Liver (tissue), 8 donors: ENCODE measurements at regions not wholly inside any gene's neighbourhood (a gene's known extent, or its start where the extent isn't known, plus 50 kb on each side); places are given as distances from the start of the nearest gene placed in this dataset.

Source experiments
- DNase-seq: peaks from one replicate; pipeline ENCODE4 v3.0.0-alpha.2; 2017; ENCODE audit warnings: low spot score
- H3K27ac ChIP-seq, 2 donors: one replicate each; pipeline ENCODE4 v1.7.0; 2013; ENCODE audit warnings: inconsistent platforms in 2 of 2, low read length in 2 of 2, control low read depth in 1 of 2, low read depth in 1 of 2, mild to moderate bottlenecking in 1 of 2
- H3K27me3 ChIP-seq, 4 donors: one replicate each; pipeline versions ENCODE4 v1.6.1 to v1.7.0; 2013; ENCODE audit warnings: low read length in 3 of 4, inconsistent platforms in 1 of 4, mild to moderate bottlenecking in 1 of 4, moderate library complexity in 1 of 4; ENCODE audit not compliant: control insufficient read depth in 4 of 4, insufficient read depth in 4 of 4
- H3K36me3 ChIP-seq, 4 donors: one replicate each; pipeline versions ENCODE4 v1.6.1 to v1.7.0; 2013; ENCODE audit warnings: low read length in 3 of 4, mild to moderate bottlenecking in 3 of 4, low read depth in 1 of 4, moderate library complexity in 1 of 4; ENCODE audit not compliant: control insufficient read depth in 4 of 4, insufficient read depth in 3 of 4
- H3K4me1 ChIP-seq, 4 donors: one replicate each; pipeline versions ENCODE4 v1.6.1 to v1.7.0; 2013; ENCODE audit warnings: low read length in 3 of 4, mild to moderate bottlenecking in 3 of 4, moderate library complexity in 1 of 4; ENCODE audit not compliant: control insufficient read depth in 4 of 4, insufficient read depth in 4 of 4
- H3K4me3 ChIP-seq, 3 donors: one replicate each; pipeline versions ENCODE4 v1.6.1 to v1.7.0; 2013; ENCODE audit warnings: low read length in 3 of 3, control low read depth in 1 of 3, low read depth in 1 of 3, mild to moderate bottlenecking in 1 of 3
- H3K9ac ChIP-seq, 2 donors: one replicate each; pipeline ENCODE4 v1.7.0; 2013; ENCODE audit warnings: low read length in 2 of 2, mild to moderate bottlenecking in 2 of 2, moderate library complexity in 2 of 2, control low read depth in 1 of 2, low read depth in 1 of 2
- H3K9me3 ChIP-seq, 4 donors: one replicate each; pipeline versions ENCODE4 v1.6.1 to v1.7.0; 2013; ENCODE audit warnings: low read length in 3 of 4; ENCODE audit not compliant: control insufficient read depth in 4 of 4
- EGR1 ChIP-seq, 2 donors: IDR thresholded peaks; 2 replicates each; pipeline ENCODE4 v1.6.1; 2016 to 2018; ENCODE audit warnings: antibody characterized with exemption in 2 of 2, low read depth in 2 of 2
- FOXA1 ChIP-seq: IDR thresholded peaks from 2 replicates; pipeline ENCODE4 v1.6.1; 2016; ENCODE audit warnings: antibody characterized with exemption
- FOXA2 ChIP-seq: IDR thresholded peaks from 2 replicates; pipeline ENCODE4 v1.6.1; 2016; ENCODE audit warnings: antibody characterized with exemption
- GABPA ChIP-seq, 2 donors: IDR thresholded peaks in 1 of 2; conservative IDR thresholded peaks in 1 of 2; 2 replicates each; pipeline ENCODE4 v1.6.1; 2016; ENCODE audit warnings: antibody characterized with exemption in 2 of 2, mild to moderate bottlenecking in 1 of 2, moderate library complexity in 1 of 2
- HNF4A ChIP-seq, 2 donors: conservative IDR thresholded peaks; 2 replicates each; pipeline ENCODE4 v1.6.1; 2016; ENCODE audit warnings: antibody characterized with exemption in 2 of 2, mild to moderate bottlenecking in 2 of 2
- HNF4G ChIP-seq: IDR thresholded peaks from 2 replicates; pipeline ENCODE4 v1.6.1; 2016; ENCODE audit warnings: antibody characterized with exemption
- JUND ChIP-seq, 2 donors: IDR thresholded peaks; 2 replicates each; pipeline ENCODE4 v1.6.1; 2016; ENCODE audit warnings: antibody characterized with exemption in 2 of 2
- NR2F2 ChIP-seq: IDR thresholded peaks from 2 replicates; pipeline ENCODE4 v1.6.1; 2016; ENCODE audit warnings: antibody characterized with exemption
- RAD21 ChIP-seq, 2 donors: IDR thresholded peaks; 2 replicates each; pipeline ENCODE4 v1.6.1; 2016; ENCODE audit warnings: antibody characterized with exemption in 2 of 2, mild to moderate bottlenecking in 2 of 2
- RXRA ChIP-seq, 2 donors: IDR thresholded peaks; 2 replicates each; pipeline ENCODE4 v1.6.1; 2017 to 2018; ENCODE audit warnings: antibody characterized with exemption in 2 of 2, mild to moderate bottlenecking in 1 of 2
- SP1 ChIP-seq: IDR thresholded peaks from 2 replicates; pipeline ENCODE4 v1.6.1; 2018; ENCODE audit warnings: antibody characterized with exemption, mild to moderate bottlenecking
- TAF1 ChIP-seq: conservative IDR thresholded peaks from 2 replicates; pipeline ENCODE4 v1.6.1; 2016; ENCODE audit warnings: antibody characterized with exemption, mild to moderate bottlenecking
- YY1 ChIP-seq: IDR thresholded peaks from 2 replicates; pipeline ENCODE4 v1.6.1; 2016; ENCODE audit warnings: antibody characterized with exemption, mild to moderate bottlenecking
- WGBS: extraction: QIAGEN DNeasy Blood & Tissue Kit; methylation state at CpG from one replicate; pipeline ENCODE4 v1.1.7; 2013; 5-methylcytosine and 5-hydroxymethylcytosine counted together
- TF ChIP-seq, protein P1 (sequence below): fragments of 150-350 bp; IDR thresholded peaks from 2 replicates; pipeline ENCODE4 v1.5.1; 2017; ENCODE audit warnings: improper control_type of control experiment, low read depth, low read length; ENCODE audit not compliant: missing input control
- TF ChIP-seq, protein P2 (sequence below): IDR thresholded peaks from 2 replicates; pipeline ENCODE4 v1.6.1; 2016; ENCODE audit warnings: antibody characterized with exemption
- TF ChIP-seq, protein P3 (sequence below): IDR thresholded peaks from 2 replicates; pipeline ENCODE4 v1.6.1; 2016; ENCODE audit warnings: antibody characterized with exemption, mild to moderate bottlenecking
- TF ChIP-seq, protein P4 (sequence below): IDR thresholded peaks from 2 replicates; pipeline ENCODE4 v1.6.1; 2016; ENCODE audit warnings: antibody characterized with exemption
- donor health status: healthy.
- donor health status: healthy.
- donor health status: healthy.
- donor health status: healthy.
- donor health status: healthy.

DNA sequence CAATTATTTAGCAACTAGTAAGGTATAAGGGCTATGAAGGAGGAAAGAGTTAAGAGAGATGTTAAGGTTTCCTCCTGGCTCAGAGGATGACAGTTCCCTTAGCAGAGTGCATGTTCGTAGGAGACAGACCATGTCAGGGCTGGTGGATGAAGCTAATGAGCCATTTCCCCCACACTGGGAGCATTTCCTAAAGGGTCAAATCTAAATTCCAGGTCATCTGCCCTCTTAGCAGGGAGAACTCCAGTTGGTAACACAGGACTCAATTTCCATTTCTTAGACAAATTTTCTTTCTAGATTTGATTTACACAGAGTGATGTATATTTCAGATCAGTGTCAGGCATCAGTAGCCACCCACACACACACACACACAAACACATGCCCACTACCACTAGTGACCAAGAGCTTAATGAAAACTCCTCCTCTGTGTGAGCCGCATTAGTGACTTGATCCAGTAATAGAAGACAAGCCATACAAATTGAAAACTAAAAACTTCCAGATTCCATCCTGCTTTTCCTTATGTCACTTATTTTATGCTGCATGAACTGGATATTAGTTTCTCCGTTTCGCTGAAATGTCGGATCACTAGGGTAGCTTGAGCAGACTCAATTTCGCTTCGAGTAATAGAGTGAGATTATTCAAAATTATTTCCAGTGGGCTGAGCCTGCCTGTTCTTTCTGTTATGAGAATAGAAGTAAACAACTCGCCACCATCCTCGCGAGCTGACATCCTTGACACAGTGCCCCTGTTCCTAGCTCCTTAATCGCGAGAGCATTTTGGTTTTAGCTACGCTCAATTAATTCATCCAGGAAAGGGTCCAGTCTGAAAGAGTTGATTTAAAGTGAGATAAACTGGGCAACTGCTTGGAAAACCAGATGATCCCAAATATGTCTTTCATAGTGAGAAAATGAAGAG lies 582.6 kb downstream of the SOX6 start:
- DNase-seq = no peak
- no peak overlapping the region for H3K27ac ChIP-seq
- H3K27me3 ChIP-seq = no peaks in the 10 kb centered on the region
- no peaks in the 10 kb centered on the region for H3K4me1 ChIP-seq
- 82% methylated on average over 13 of the region's 13 CpGs for WGBS
- H3K9ac ChIP-seq = no peak overlapping the region
- no peak overlapping the region for H3K4me3 ChIP-seq
- H3K9me3 ChIP-seq = no peaks in the 10 kb centered on the region
- no peaks in the 10 kb centered on the region for H3K36me3 ChIP-seq
- no peak for TF ChIP-seq RXRA (IDR thresholded peaks at IDR 0.05)
- no peak for TF ChIP-seq GABPA (IDR thresholded peaks at IDR 0.05 in 1 of 2, conservative IDR thresholded peaks at IDR 0.05 in 1 of 2)
- no peak for TF ChIP-seq FOXA2
- TF ChIP-seq, protein P1, sequence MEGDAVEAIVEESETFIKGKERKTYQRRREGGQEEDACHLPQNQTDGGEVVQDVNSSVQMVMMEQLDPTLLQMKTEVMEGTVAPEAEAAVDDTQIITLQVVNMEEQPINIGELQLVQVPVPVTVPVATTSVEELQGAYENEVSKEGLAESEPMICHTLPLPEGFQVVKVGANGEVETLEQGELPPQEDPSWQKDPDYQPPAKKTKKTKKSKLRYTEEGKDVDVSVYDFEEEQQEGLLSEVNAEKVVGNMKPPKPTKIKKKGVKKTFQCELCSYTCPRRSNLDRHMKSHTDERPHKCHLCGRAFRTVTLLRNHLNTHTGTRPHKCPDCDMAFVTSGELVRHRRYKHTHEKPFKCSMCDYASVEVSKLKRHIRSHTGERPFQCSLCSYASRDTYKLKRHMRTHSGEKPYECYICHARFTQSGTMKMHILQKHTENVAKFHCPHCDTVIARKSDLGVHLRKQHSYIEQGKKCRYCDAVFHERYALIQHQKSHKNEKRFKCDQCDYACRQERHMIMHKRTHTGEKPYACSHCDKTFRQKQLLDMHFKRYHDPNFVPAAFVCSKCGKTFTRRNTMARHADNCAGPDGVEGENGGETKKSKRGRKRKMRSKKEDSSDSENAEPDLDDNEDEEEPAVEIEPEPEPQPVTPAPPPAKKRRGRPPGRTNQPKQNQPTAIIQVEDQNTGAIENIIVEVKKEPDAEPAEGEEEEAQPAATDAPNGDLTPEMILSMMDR = no peak
- TF ChIP-seq, protein P2, sequence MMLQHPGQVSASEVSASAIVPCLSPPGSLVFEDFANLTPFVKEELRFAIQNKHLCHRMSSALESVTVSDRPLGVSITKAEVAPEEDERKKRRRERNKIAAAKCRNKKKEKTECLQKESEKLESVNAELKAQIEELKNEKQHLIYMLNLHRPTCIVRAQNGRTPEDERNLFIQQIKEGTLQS = no peak
- no peak for TF ChIP-seq HNF4A (conservative IDR thresholded peaks at IDR 0.05)
- no peak for TF ChIP-seq NR2F2
- TF ChIP-seq, protein P3, sequence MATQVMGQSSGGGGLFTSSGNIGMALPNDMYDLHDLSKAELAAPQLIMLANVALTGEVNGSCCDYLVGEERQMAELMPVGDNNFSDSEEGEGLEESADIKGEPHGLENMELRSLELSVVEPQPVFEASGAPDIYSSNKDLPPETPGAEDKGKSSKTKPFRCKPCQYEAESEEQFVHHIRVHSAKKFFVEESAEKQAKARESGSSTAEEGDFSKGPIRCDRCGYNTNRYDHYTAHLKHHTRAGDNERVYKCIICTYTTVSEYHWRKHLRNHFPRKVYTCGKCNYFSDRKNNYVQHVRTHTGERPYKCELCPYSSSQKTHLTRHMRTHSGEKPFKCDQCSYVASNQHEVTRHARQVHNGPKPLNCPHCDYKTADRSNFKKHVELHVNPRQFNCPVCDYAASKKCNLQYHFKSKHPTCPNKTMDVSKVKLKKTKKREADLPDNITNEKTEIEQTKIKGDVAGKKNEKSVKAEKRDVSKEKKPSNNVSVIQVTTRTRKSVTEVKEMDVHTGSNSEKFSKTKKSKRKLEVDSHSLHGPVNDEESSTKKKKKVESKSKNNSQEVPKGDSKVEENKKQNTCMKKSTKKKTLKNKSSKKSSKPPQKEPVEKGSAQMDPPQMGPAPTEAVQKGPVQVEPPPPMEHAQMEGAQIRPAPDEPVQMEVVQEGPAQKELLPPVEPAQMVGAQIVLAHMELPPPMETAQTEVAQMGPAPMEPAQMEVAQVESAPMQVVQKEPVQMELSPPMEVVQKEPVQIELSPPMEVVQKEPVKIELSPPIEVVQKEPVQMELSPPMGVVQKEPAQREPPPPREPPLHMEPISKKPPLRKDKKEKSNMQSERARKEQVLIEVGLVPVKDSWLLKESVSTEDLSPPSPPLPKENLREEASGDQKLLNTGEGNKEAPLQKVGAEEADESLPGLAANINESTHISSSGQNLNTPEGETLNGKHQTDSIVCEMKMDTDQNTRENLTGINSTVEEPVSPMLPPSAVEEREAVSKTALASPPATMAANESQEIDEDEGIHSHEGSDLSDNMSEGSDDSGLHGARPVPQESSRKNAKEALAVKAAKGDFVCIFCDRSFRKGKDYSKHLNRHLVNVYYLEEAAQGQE = no peak
- no peak for TF ChIP-seq SP1
- no peak for TF ChIP-seq HNF4G
- no peak for TF ChIP-seq EGR1 (IDR thresholded peaks at IDR 0.05; ENCODE audit: low read depth in 2 of 2)
- TF ChIP-seq, protein P4, sequence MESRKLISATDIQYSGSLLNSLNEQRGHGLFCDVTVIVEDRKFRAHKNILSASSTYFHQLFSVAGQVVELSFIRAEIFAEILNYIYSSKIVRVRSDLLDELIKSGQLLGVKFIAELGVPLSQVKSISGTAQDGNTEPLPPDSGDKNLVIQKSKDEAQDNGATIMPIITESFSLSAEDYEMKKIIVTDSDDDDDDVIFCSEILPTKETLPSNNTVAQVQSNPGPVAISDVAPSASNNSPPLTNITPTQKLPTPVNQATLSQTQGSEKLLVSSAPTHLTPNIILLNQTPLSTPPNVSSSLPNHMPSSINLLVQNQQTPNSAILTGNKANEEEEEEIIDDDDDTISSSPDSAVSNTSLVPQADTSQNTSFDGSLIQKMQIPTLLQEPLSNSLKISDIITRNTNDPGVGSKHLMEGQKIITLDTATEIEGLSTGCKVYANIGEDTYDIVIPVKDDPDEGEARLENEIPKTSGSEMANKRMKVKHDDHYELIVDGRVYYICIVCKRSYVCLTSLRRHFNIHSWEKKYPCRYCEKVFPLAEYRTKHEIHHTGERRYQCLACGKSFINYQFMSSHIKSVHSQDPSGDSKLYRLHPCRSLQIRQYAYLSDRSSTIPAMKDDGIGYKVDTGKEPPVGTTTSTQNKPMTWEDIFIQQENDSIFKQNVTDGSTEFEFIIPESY = no peak
- TF ChIP-seq RAD21 (IDR thresholded peaks at IDR 0.05) = no peak
- no peak for TF ChIP-seq TAF1
- TF ChIP-seq JUND (IDR thresholded peaks at IDR 0.05) = no peak
- TF ChIP-seq FOXA1 = no peak
- TF ChIP-seq YY1 = no peak
